HepG2 (cell line): ENCODE measurements at regions not wholly inside any gene's neighbourhood (a gene's known extent, or its start where the extent isn't known, plus 50 kb on each side); places are given as distances from the start of the nearest gene placed in this dataset.

Source experiments
- ATAC-seq: fragments of 200-7000 bp; cut with Tn5 transposase; 3 replicates; pipeline ENCODE4 v1.9.1; 2020; ENCODE audit warnings: mild to moderate bottlenecking, moderate library complexity
- BruUV-seq: library from RNA; stranded (reverse); fragments of 400-500 nt; replicated peaks from 2 replicates; lab custom pipeline; 2021; lab: Mats Ljungman, UMichigan
- CTCF ChIA-PET: fragments of 300-600 bp; formaldehyde crosslinking; extraction: SDS; loops from one replicate; lab custom pipeline; 2021; ENCODE audit warnings: low total read pairs, inconsistent platforms, low intra/inter-chr PET ratio; lab: Yijun Ruan, JAX
- POLR2A ChIA-PET: fragments of 350-600 bp; sonication (Branson Sonifier 250); formaldehyde crosslinking; loops from one replicate; lab custom pipeline; 2020; ENCODE audit warnings: antibody characterized with exemption, inconsistent platforms; lab: Yijun Ruan, JAX
- DNase-seq: peaks from one replicate; pipeline ENCODE4 v3.0.0-alpha.2; 2015; ENCODE audit warnings: low spot score
- FAIRE-seq: peaks from 3 replicates; lab custom pipeline; 2011; peaks lifted over from hg19 to GRCh38; lab: Jason Lieb, UNC
- H2AFZ ChIP-seq: one replicate; pipeline ENCODE4 v1.6.1; 2011; ENCODE audit warnings: low read length, inconsistent platforms
- H3K27ac ChIP-seq: fragments of 300-600 bp; 3 replicates; pipeline ENCODE4 v1.8.0; 2011; ENCODE audit warnings: mixed run types, mild to moderate bottlenecking, mixed read lengths, low read length, inconsistent platforms; ENCODE audit not compliant: insufficient read depth; ENCODE audit errors: extremely low read length
- H3K27me3 ChIP-seq, 2 experiments: fragments of 200-600 bp in 1 of 2; 2 replicates in 1 of 2; 3 replicates in 1 of 2; pipeline versions ENCODE4 v1.6.0 to v1.8.0; 2011; ENCODE audit warnings: low read length in 2 of 2, mild to moderate bottlenecking in 2 of 2, moderate library complexity in 2 of 2, inconsistent platforms in 1 of 2; ENCODE audit not compliant: insufficient read depth in 2 of 2, control insufficient read depth in 1 of 2
- H3K36me3 ChIP-seq, 2 experiments: fragments of 200-600 bp in 1 of 2; replicated peaks in 1 of 2; 2 replicates in 1 of 2; 3 replicates in 1 of 2; pipeline versions ENCODE4 v1.5.1 to v1.8.0; 2011; ENCODE audit warnings: low read length in 2 of 2, inconsistent platforms in 1 of 2; ENCODE audit not compliant: insufficient read depth in 2 of 2, control insufficient read depth in 1 of 2
- H3K4me1 ChIP-seq: 2 replicates; pipeline ENCODE4 v1.5.1; 2012; ENCODE audit warnings: low read length, inconsistent platforms; ENCODE audit not compliant: insufficient read depth
- H3K4me2 ChIP-seq: 2 replicates; pipeline ENCODE4 v1.6.0; 2011; ENCODE audit warnings: low read depth, low read length, inconsistent platforms
- H3K4me3 ChIP-seq, 3 experiments: fragments of 200-600 bp in 1 of 3; sonication (generic), shearing (Covaris generic) in 1 of 3; replicated peaks in 1 of 3; 2 replicates each; pipeline ENCODE4 v1.5.1; 2011 to 2016; ENCODE audit warnings: low read length in 3 of 3, inconsistent platforms in 2 of 3, low read depth in 2 of 3, mild to moderate bottlenecking in 2 of 3, control low read depth in 1 of 3, mixed read lengths in 1 of 3; ENCODE audit not compliant: insufficient read depth in 1 of 3
- H3K79me2 ChIP-seq: one replicate; pipeline ENCODE4 v1.6.1; 2011; ENCODE audit warnings: low read length, inconsistent platforms; ENCODE audit not compliant: insufficient read depth
- H3K9ac ChIP-seq: 2 replicates; pipeline ENCODE4 v1.6.0; 2011; ENCODE audit warnings: mild to moderate bottlenecking, low read depth, low read length, inconsistent platforms; ENCODE audit not compliant: insufficient read depth
- H3K9me3 ChIP-seq: 2 replicates; pipeline ENCODE4 v1.5.1; 2012; ENCODE audit warnings: mild to moderate bottlenecking, low read length
- H4K20me1 ChIP-seq: 2 replicates; pipeline ENCODE4 v1.6.0; 2011; ENCODE audit warnings: inconsistent platforms, mild to moderate bottlenecking, low read length, moderate library complexity; ENCODE audit not compliant: insufficient read depth
- CREM ChIP-seq, 2 experiments: sonication (generic) in 1 of 2; formaldehyde crosslinking in 1 of 2; IDR thresholded peaks; 2 replicates each; pipeline versions ENCODE4 v1.4.0 to v1.6.1; 2016 to 2020; ENCODE audit warnings: antibody characterized with exemption in 1 of 2, mild to moderate bottlenecking in 1 of 2, missing genetic modification reagents in 1 of 2
- KAT7 ChIP-seq: IDR thresholded peaks from 2 replicates; pipeline ENCODE4 v1.6.1; 2018; ENCODE audit warnings: borderline replicate concordance, missing compliant biosample characterization
- NCOA5 ChIP-seq: sonication (generic); formaldehyde crosslinking; IDR thresholded peaks from 2 replicates; pipeline ENCODE4 v1.4.0; 2020; ENCODE audit warnings: missing genetic modification reagents
- NFYB ChIP-seq: sonication (generic); formaldehyde crosslinking; IDR thresholded peaks from 2 replicates; pipeline ENCODE4 v1.4.0; 2020; ENCODE audit warnings: missing genetic modification reagents
- NPAS2 ChIP-seq: sonication (generic); formaldehyde crosslinking; IDR thresholded peaks from 2 replicates; pipeline ENCODE4 v1.8.0; 2022; ENCODE audit warnings: mild to moderate bottlenecking, missing genetic modification reagents, borderline replicate concordance
- POLR2G ChIP-seq: fragments of 200-400 bp; formaldehyde crosslinking; IDR thresholded peaks from 2 replicates; pipeline ENCODE4 v1.6.1; 2018; ENCODE audit warnings: mild to moderate bottlenecking, low read depth, low read length, moderate library complexity
- RBM22 ChIP-seq: fragments of 200-400 bp; formaldehyde crosslinking; optimal IDR thresholded peaks from 2 replicates; pipeline ENCODE3; 2017; ENCODE audit warnings: mild to moderate bottlenecking, low read length, moderate library complexity
- RXRA ChIP-seq: sonication (generic); formaldehyde crosslinking; IDR thresholded peaks from 2 replicates; pipeline ENCODE4 v1.5.1; 2020; ENCODE audit warnings: missing genetic modification reagents
- U2AF2 ChIP-seq: fragments of 200-400 bp; formaldehyde crosslinking; IDR thresholded peaks from 2 replicates; pipeline ENCODE4 v1.6.1; 2017; ENCODE audit warnings: low read depth, mild to moderate bottlenecking, low read length
- YY1 ChIP-seq: IDR thresholded peaks from 2 replicates; pipeline ENCODE4 v1.6.1; 2011; ENCODE audit warnings: low read length, low read depth, moderate library complexity, mild to moderate bottlenecking; ENCODE audit not compliant: insufficient read depth, insufficient replicate concordance
- ZMYM4 ChIP-seq: sonication (generic); formaldehyde crosslinking; IDR thresholded peaks from 2 replicates; pipeline ENCODE4 v1.8.1; 2023; ENCODE audit warnings: mild to moderate bottlenecking, missing genetic modification reagents
- ZNF335 ChIP-seq: sonication (generic); formaldehyde crosslinking; IDR thresholded peaks from 2 replicates; pipeline ENCODE4 v1.4.0; 2020; ENCODE audit warnings: missing genetic modification reagents
- ZNF570 ChIP-seq: sonication (generic); formaldehyde crosslinking; IDR thresholded peaks from 2 replicates; pipeline ENCODE4 v1.4.0; 2020; ENCODE audit warnings: mild to moderate bottlenecking, missing genetic modification reagents, borderline replicate concordance
- ZNF75D ChIP-seq: sonication (generic); formaldehyde crosslinking; IDR thresholded peaks from 2 replicates; pipeline ENCODE4 v1.8.1; 2023; ENCODE audit warnings: missing genetic modification reagents, mild to moderate bottlenecking, borderline replicate concordance
- ZNF878 ChIP-seq: sonication (generic); formaldehyde crosslinking; IDR thresholded peaks from 2 replicates; pipeline ENCODE4 v1.8.1; 2023; ENCODE audit warnings: mild to moderate bottlenecking, missing genetic modification reagents, moderate library complexity
- WGBS: methylation state at CpG from one replicate; pipeline ENCODE4 v1.1.6; 2017; ENCODE audit warnings: low lambda C conversion rate; 5-methylcytosine and 5-hydroxymethylcytosine counted together
- in situ Hi-C: cut with HindIII; loops from 2 replicates; pipeline ENCODE4 v1.10.0; 2017; ENCODE audit warnings: low pct_unique_long_range_greater_than_20kb; ENCODE audit not compliant: extremely low pct_ligation_motif_present
- intact Hi-C: fragments of 100-400 bp; cut with micrococcal nuclease; formaldehyde crosslinking; loops from one replicate; pipeline ENCODE4 v1.10.0; 2022; ENCODE audit not compliant: unreplicated experiment

DNA sequence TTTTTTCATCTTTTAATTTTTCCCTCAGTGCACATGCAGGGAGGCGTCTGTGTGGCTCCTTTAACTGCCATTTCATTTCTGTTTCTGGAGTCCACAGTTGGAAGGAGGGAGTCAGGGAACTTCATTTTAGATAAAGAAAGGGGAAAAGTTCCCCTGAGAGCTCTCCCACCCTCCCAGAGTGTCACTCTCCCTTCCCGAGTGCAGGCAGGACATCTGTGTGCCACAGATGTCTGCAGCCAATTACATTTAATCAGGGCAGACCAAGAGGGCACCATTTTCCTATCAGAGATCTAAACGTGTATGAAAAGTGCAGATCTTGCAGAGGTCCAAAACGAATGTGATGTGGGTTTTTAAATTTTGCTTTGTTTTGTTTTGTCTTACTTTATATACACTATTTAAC is 96.6 kb downstream of the PXDC1 start:
- Histone ChIP-seq H3K4me3 (no peak overlapping the region), H3K9ac (no peak overlapping the region), H3K36me3 (no peaks in the 10 kb centered on the region), H2AFZ (no peak overlapping the region), H4K20me1 (no peaks in the 10 kb centered on the region), H3K9me3 (no peaks in the 10 kb centered on the region), H3K4me2 (no peak overlapping the region), H3K4me1 (no peaks in the 10 kb centered on the region), H3K27me3 (peaks cover 0 to 26% of the 10 kb centered on the region in 2 experiments; a peak in 3 of 5 replicates), H3K27ac (no peak overlapping the region), H3K79me2 (no peaks in the 10 kb centered on the region)
- no peak for TF ChIP-seq KAT7
- TF ChIP-seq NPAS2 (CRISPR knock-in tag): no peak
- TF ChIP-seq YY1: no peak
- TF ChIP-seq RXRA (CRISPR knock-in tag): no peak
- no peak for TF ChIP-seq U2AF2
- no peak for TF ChIP-seq ZNF335 (CRISPR knock-in tag)
- no peak for TF ChIP-seq ZNF570 (CRISPR knock-in tag)
- TF ChIP-seq ZMYM4 (CRISPR knock-in tag): no peak
- TF ChIP-seq ZNF878: no peak
- no peak for TF ChIP-seq POLR2G
- no peak for TF ChIP-seq NCOA5 (CRISPR knock-in tag)
- no peak for TF ChIP-seq RBM22
- no peak for TF ChIP-seq NFYB (CRISPR knock-in tag)
- TF ChIP-seq ZNF75D (CRISPR knock-in tag): no peak
- no peak for TF ChIP-seq CREM (IDR thresholded peaks at IDR 0.05)
- TF ChIP-seq CREM (CRISPR knock-in tag; IDR thresholded peaks at IDR 0.05): no peak
- POLR2A ChIA-PET: no interaction called here
- CTCF ChIA-PET: no interaction called here
- WGBS: 11% methylated on average over 4 of the region's 4 CpGs
- in situ Hi-C loops: no loop called here
- no TSS peak for BruUV-seq
- ATAC-seq: no peak
- intact Hi-C loops: no loop called here
- FAIRE-seq: no peak
- no peak for DNase-seq
